Osteocyte (in vitro differentiated cells): ENCODE measurements at regions not wholly inside any gene's neighbourhood (a gene's known extent, or its start where the extent isn't known, plus 50 kb on each side); places are given as distances from the start of the nearest gene placed in this dataset.

Source experiments
- DNase-seq: peaks from one replicate; pipeline ENCODE4 v3.0.0; 2021; ENCODE audit warnings: mixed read lengths; ENCODE audit not compliant: unreplicated experiment; ENCODE audit errors: extremely low spot score
- H3K27ac Mint-ChIP-seq: one replicate; pipeline ENCODE4 v1.8.0; 2021; ENCODE audit warnings: mild to moderate bottlenecking, mixed read lengths; ENCODE audit not compliant: unreplicated experiment
- H3K27me3 Mint-ChIP-seq: one replicate; pipeline ENCODE4 v1.8.0; 2021; ENCODE audit warnings: mixed read lengths; ENCODE audit not compliant: unreplicated experiment
- H3K36me3 Mint-ChIP-seq: one replicate; pipeline ENCODE4 v1.8.0; 2021; ENCODE audit warnings: mixed read lengths; ENCODE audit not compliant: unreplicated experiment
- H3K4me1 Mint-ChIP-seq: one replicate; pipeline ENCODE4 v1.8.0; 2021; ENCODE audit warnings: mixed read lengths; ENCODE audit not compliant: unreplicated experiment
- H3K4me3 Mint-ChIP-seq: one replicate; pipeline ENCODE4 v1.8.0; 2021; ENCODE audit warnings: mild to moderate bottlenecking, moderate library complexity, mixed read lengths; ENCODE audit not compliant: unreplicated experiment
- H3K9me3 Mint-ChIP-seq: one replicate; pipeline ENCODE4 v1.8.0; 2021; ENCODE audit warnings: mixed read lengths; ENCODE audit not compliant: unreplicated experiment
- CTCF ChIP-seq: fragments of 200-600 bp; sonication (generic); IDR thresholded peaks from 2 replicates; pipeline ENCODE4 v1.5.0; 2021; ENCODE audit warnings: antibody characterized with exemption, mild to moderate bottlenecking, moderate library complexity

- Mint-ChIP-seq H3K4me3 (no peak overlapping the region), H3K27ac (no peak overlapping the region), H3K36me3 (no peaks in the 10 kb centered on the region), H3K4me1 (peaks cover 29% of the 10 kb centered on the region), H3K27me3 (peaks cover 11% of the 10 kb centered on the region), H3K9me3 (no peaks in the 10 kb centered on the region)
- DNase-seq: no peak
- no peak for TF ChIP-seq CTCF
Measured at GRCh38 chr14:54173802-54174201, 217.2 kb upstream of the BMP4 start.

GRCh38 chr14:54174457-54174856 is 217.8 kb upstream of the BMP4 start:
- Mint-ChIP-seq H3K4me3 (no peak overlapping the region), H3K27ac (no peak overlapping the region), H3K9me3 (no peaks in the 10 kb centered on the region), H3K27me3 (peaks cover 17% of the 10 kb centered on the region), H3K4me1 (peaks cover 22% of the 10 kb centered on the region), H3K36me3 (no peaks in the 10 kb centered on the region)
- no peak for TF ChIP-seq CTCF
- no peak for DNase-seq

- Mint-ChIP-seq H3K9me3 (no peaks in the 10 kb centered on the region), H3K4me1 (peaks cover 17% of the 10 kb centered on the region), H3K27ac (no peak overlapping the region), H3K36me3 (no peaks in the 10 kb centered on the region), H3K27me3 (peaks cover 18% of the 10 kb centered on the region), H3K4me3 (no peak overlapping the region)
- TF ChIP-seq CTCF: peak; percentile 88
- peak; percentile 85 for DNase-seq
Measured at GRCh38 chr14:54175298-54175942, 218.8 kb upstream of the BMP4 start.

GRCh38 chr14:54177019-54177418 is 219.8 kb upstream of the CDKN3 start:
- no peak overlapping the region for H3K4me3 Mint-ChIP-seq
- DNase-seq: no peak
- no peaks in the 10 kb centered on the region for H3K9me3 Mint-ChIP-seq
- H3K27me3 Mint-ChIP-seq: peaks cover 18% of the 10 kb centered on the region
- H3K36me3 Mint-ChIP-seq: no peaks in the 10 kb centered on the region
- H3K27ac Mint-ChIP-seq: no peak overlapping the region
- no peak for TF ChIP-seq CTCF
- peaks cover 17% of the 10 kb centered on the region for H3K4me1 Mint-ChIP-seq

GRCh38 chr14:54177641-54178621 is 218.9 kb upstream of the CDKN3 start:
- Mint-ChIP-seq H3K36me3 (no peaks in the 10 kb centered on the region), H3K27me3 (peaks cover 18% of the 10 kb centered on the region), H3K27ac (no peak overlapping the region), H3K4me1 (peaks cover 20% of the 10 kb centered on the region), H3K9me3 (no peaks in the 10 kb centered on the region), H3K4me3 (no peak overlapping the region)
- TF ChIP-seq CTCF: no peak
- DNase-seq: no peak
